ENCODE measurements at regions not wholly inside any gene's neighbourhood (a gene's known extent, or its start where the extent isn't known, plus 50 kb on each side); places are given as distances from the start of the nearest gene placed in this dataset.
A peak's percentile ranks its signal among the peaks of the same experiment; 100 is the strongest.

DNA sequence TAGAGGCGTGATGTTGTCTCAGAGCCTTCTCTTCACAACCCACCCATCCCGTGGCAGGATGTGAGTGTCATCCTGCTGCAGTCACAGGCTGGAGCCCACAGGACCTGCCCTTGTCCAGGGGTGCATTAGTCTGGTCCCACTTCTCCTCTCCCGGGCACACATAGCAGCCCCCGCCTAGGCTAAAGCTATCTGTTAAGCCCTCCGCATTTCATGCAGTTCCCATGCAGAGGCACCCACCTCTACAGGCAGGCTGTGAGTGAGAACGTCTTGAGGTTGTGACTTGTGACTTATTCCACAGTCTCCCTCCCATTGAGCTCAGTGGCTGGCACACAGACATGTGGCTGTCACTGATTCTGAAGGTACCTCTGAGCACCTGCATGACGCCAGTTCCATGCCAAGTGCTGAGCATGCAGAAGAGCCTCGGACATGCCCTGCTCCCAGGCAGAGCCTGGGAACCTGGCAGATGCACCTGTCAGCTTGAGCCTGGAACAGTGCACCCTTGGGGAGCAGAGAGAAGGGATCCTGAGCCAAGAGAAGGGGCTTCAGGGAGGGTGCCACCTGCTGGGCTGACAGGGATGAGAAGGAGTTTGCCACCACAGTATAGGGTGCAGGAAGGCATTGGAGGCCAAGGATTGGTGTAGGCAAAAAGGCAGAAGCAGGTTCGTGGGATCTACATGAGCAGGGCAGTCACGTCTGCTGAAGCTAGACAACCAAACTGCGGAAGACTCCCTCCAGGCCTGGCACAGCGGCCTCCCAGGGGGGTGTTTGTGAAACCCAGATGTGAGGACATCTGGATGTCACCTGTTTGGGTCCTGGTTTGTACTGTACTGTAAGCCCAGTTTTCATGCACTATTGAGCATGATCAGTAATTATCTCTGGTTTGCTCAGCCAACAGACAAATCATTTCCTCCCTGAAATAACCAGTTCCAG lies 213.6 kb downstream of the GLI2 start:
- Histone ChIP-seq H3K27me3 (ENCODE audit: control insufficient read depth, insufficient read depth, low read length) (no peaks in the 10 kb centered on the region), H3K9ac (no peak overlapping the region)

DNA sequence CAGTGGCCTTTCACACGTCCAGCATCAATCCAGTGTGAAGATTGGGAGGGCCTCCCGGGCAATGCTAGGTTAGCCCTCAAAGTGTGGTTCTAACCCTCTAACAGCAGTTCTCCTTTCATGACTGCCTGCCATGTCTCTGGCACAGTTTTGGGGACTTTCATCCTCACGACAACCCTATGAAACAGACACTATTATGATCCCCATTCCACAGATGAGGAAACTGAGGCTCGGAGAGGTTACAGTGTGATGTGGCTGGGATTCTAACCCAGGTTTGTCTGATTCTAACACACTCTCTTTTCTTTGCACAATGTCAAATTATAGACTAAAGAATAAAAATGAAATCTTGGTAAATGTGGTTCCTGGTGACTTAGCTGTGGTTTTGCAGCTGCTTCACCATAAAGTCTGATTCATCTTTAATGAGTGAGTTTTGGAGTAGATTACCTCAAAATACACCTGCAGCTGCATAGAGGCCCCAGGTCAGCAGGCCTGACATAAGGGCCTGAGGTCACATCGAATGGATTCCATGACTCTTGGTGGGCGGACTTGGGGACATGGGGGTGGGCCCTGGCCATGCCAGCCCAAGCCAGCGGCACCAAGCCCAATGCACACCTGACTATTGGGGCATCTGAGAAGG lies 214.4 kb downstream of the GLI2 start:
- H3K27me3 ChIP-seq (ENCODE audit: control insufficient read depth, insufficient read depth, low read length), result no peaks in the 10 kb centered on the region
- peaks cover 10% of the 10 kb centered on the region for H3K4me1 ChIP-seq
- H3K9ac ChIP-seq, result no peak overlapping the region
- no peaks in the 10 kb centered on the region for H3K79me2 ChIP-seq
- H3K9me3 ChIP-seq (ENCODE audit: control insufficient read depth, low read length), result no peaks in the 10 kb centered on the region
- TF ChIP-seq, protein P1, sequence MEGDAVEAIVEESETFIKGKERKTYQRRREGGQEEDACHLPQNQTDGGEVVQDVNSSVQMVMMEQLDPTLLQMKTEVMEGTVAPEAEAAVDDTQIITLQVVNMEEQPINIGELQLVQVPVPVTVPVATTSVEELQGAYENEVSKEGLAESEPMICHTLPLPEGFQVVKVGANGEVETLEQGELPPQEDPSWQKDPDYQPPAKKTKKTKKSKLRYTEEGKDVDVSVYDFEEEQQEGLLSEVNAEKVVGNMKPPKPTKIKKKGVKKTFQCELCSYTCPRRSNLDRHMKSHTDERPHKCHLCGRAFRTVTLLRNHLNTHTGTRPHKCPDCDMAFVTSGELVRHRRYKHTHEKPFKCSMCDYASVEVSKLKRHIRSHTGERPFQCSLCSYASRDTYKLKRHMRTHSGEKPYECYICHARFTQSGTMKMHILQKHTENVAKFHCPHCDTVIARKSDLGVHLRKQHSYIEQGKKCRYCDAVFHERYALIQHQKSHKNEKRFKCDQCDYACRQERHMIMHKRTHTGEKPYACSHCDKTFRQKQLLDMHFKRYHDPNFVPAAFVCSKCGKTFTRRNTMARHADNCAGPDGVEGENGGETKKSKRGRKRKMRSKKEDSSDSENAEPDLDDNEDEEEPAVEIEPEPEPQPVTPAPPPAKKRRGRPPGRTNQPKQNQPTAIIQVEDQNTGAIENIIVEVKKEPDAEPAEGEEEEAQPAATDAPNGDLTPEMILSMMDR (IDR thresholded peaks at IDR 0.05), result no peak
- no peak overlapping the region for H3K4me3 ChIP-seq (ENCODE audit: low read depth, low read length)
- H3K36me3 ChIP-seq (ENCODE audit: control insufficient read depth, insufficient read depth, low read length), result no peaks in the 10 kb centered on the region
- H3K27ac ChIP-seq, result no peak overlapping the region
- no peak overlapping the region for H3K4me2 ChIP-seq (ENCODE audit: low read length)
- no peak overlapping the region for H2AFZ ChIP-seq

More for the DNA sequence above, 213.6 kb downstream of the GLI2 start:
- Histone ChIP-seq H3K4me1 (peaks cover 10% of the 10 kb centered on the region), H3K4me3 (ENCODE audit: low read depth, low read length) (no peak overlapping the region), H3K36me3 (ENCODE audit: control insufficient read depth, insufficient read depth, low read length) (no peaks in the 10 kb centered on the region), H2AFZ (no peak overlapping the region), H3K4me2 (ENCODE audit: low read length) (no peak overlapping the region), H3K27ac (no peak overlapping the region), H3K79me2 (no peaks in the 10 kb centered on the region), H3K9me3 (ENCODE audit: control insufficient read depth, low read length) (no peaks in the 10 kb centered on the region)
- TF ChIP-seq, protein P1 (IDR thresholded peaks at IDR 0.05), result peak; percentile 24

DNA sequence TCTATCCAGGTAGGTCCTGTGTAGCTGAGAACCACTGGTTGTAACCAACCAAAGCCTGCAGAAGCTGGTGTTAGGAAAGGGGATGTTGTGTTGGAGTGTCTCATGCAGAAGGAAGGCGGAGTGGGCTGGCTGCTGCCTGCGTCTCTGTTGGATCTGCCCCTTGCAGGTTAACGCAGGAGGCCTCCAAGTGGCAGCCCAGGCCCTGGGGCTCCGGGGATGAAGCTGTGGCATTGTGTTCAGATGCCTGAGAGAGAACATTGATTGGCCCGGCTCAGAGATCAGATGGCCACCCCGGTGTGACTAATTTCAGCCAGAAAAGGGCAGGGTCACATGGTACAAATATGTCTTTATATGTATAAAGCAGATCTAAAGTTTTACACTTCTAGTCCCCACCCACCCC lies 216.0 kb downstream of the GLI2 start:
- Histone ChIP-seq H3K27ac (no peak overlapping the region), H3K36me3 (ENCODE audit: control insufficient read depth, insufficient read depth, low read length) (no peaks in the 10 kb centered on the region), H2AFZ (no peak overlapping the region), H3K9me3 (ENCODE audit: control insufficient read depth, low read length) (no peaks in the 10 kb centered on the region), H3K27me3 (ENCODE audit: control insufficient read depth, insufficient read depth, low read length) (no peaks in the 10 kb centered on the region), H3K79me2 (no peaks in the 10 kb centered on the region), H3K4me1 (peaks cover 10% of the 10 kb centered on the region), H3K4me3 (ENCODE audit: low read depth, low read length) (no peak overlapping the region), H3K4me2 (ENCODE audit: low read length) (no peak overlapping the region), H3K9ac (no peak overlapping the region)
- TF ChIP-seq, protein P1 (IDR thresholded peaks at IDR 0.05), result no peak

DNA sequence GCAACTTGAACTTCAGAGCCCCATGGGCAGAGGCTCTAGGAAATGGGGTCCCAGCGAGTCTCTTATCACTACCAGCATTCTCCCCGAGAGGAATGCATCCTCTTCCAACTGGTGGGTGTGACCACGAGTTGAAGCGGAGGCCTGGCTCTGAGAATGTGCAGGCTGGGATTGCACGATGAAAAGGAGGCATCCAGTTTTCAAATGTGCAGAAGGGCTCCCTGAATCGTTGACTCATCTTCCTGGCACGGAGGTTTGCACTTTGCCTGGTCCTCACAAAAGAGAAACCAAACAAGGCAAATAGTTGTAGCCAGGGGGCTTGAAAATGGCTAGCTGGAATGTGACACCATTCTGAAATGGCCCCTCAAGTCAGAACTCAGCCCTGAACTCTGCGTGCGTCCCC lies 216.7 kb downstream of the GLI2 start:
- H3K27me3 ChIP-seq (ENCODE audit: control insufficient read depth, insufficient read depth, low read length), result no peaks in the 10 kb centered on the region
- H3K79me2 ChIP-seq, result no peaks in the 10 kb centered on the region
- peaks cover 10% of the 10 kb centered on the region for H3K4me1 ChIP-seq
- H3K9ac ChIP-seq, result no peak overlapping the region
- no peak overlapping the region for H3K4me2 ChIP-seq (ENCODE audit: low read length)
- H3K9me3 ChIP-seq (ENCODE audit: control insufficient read depth, low read length), result no peaks in the 10 kb centered on the region
- no peaks in the 10 kb centered on the region for H3K36me3 ChIP-seq (ENCODE audit: control insufficient read depth, insufficient read depth, low read length)
- TF ChIP-seq, protein P1 (IDR thresholded peaks at IDR 0.05), result no peak
- H2AFZ ChIP-seq, result no peak overlapping the region
- no peak overlapping the region for H3K4me3 ChIP-seq (ENCODE audit: low read depth, low read length)
- H3K27ac ChIP-seq, result no peak overlapping the region

All from parathyroid adenoma (tissue), 2 donors.